GM21390 (cell line): ENCODE measurements at regions not wholly inside any gene's neighbourhood (a gene's known extent, or its start where the extent isn't known, plus 50 kb on each side); places are given as distances from the start of the nearest gene placed in this dataset.

Source experiments
- ATAC-seq: cut with Tn5 transposase; IDR thresholded peaks from one replicate; pipeline ENCODE4 v1.9.1; 2021; ENCODE audit not compliant: unreplicated experiment

- ATAC-seq: no peak
These were observed 1102.8 kb upstream of the KLHL29 start for GRCh38 chr2:22282220-22282619.

- ATAC-seq: no peak
These were observed 1102.1 kb upstream of the KLHL29 start for GRCh38 chr2:22282916-22283315.

GRCh38 chr2:22283436-22283835, 1101.5 kb upstream of the KLHL29 start:
- ATAC-seq: no peak

- no peak for ATAC-seq
These were observed 1094.7 kb upstream of the KLHL29 start for GRCh38 chr2:22290302-22290701.

- ATAC-seq: no peak
These were observed 1094.0 kb upstream of the KLHL29 start for GRCh38 chr2:22290909-22291473.

- ATAC-seq: no peak
These were observed 1083.8 kb upstream of the KLHL29 start for GRCh38 chr2:22301228-22301627.

- no peak for ATAC-seq
These were observed 1058.7 kb upstream of the KLHL29 start for GRCh38 chr2:22326250-22326649.

GRCh38 chr2:22329211-22330154, 1055.5 kb upstream of the KLHL29 start:
- ATAC-seq: no peak

GRCh38 chr2:22336414-22336813, 1048.6 kb upstream of the KLHL29 start:
- no peak for ATAC-seq

- ATAC-seq: no peak
These were observed 1044.3 kb upstream of the KLHL29 start for GRCh38 chr2:22340716-22341115.

- no peak for ATAC-seq
These were observed 1037.7 kb upstream of the KLHL29 start for GRCh38 chr2:22347306-22347705.

GRCh38 chr2:22350621-22351020, 1034.4 kb upstream of the KLHL29 start:
- no peak for ATAC-seq

- ATAC-seq: peak; percentile 87
These were observed 1029.1 kb upstream of the KLHL29 start for GRCh38 chr2:22355816-22356433.

GRCh38 chr2:22359071-22359672, 1025.8 kb upstream of the KLHL29 start:
- ATAC-seq: no peak

GRCh38 chr2:22360735-22361374, 1024.1 kb upstream of the KLHL29 start:
- ATAC-seq: no peak

- no peak for ATAC-seq
These were observed 1023.4 kb upstream of the KLHL29 start for GRCh38 chr2:22361571-22361970.

- no peak for ATAC-seq
These were observed 1009.9 kb upstream of the KLHL29 start for GRCh38 chr2:22375096-22375495.

GRCh38 chr2:22377268-22377667, 1007.7 kb upstream of the KLHL29 start:
- ATAC-seq: no peak

GRCh38 chr2:22382479-22383169, 1002.4 kb upstream of the KLHL29 start:
- ATAC-seq: no peak

GRCh38 chr2:22397847-22398246, 987.1 kb upstream of the KLHL29 start:
- no peak for ATAC-seq
